Activated CD4-positive, alpha-beta T cell treated with anti-CD3 and anti-CD28 coated beads, Interleukin-2, amount 10 ng/mL, durations not matched to agents 24 days and 14 days (primary cell): ENCODE measurements at regions not wholly inside any gene's neighbourhood (a gene's known extent, or its start where the extent isn't known, plus 50 kb on each side); places are given as distances from the start of the nearest gene placed in this dataset.
"Not testable (repeated sequence)": the region's sequence is repeated elsewhere in the genome, so short reads cannot be mapped to it uniquely, and the experiment has no call there.

ENCODE experiments used
- DNase-seq: peaks from one replicate; pipeline ENCODE4 v3.0.0; 2022
- H3K27ac Mint-ChIP-seq: one replicate; pipeline ENCODE4 v1.8.0; 2022; ENCODE audit warnings: mild to moderate bottlenecking, mixed read lengths
- H3K27me3 Mint-ChIP-seq: one replicate; pipeline ENCODE4 v1.8.0; 2022; ENCODE audit warnings: mixed read lengths
- H3K36me3 Mint-ChIP-seq: one replicate; pipeline ENCODE4 v1.8.0; 2022; ENCODE audit warnings: low read depth, mild to moderate bottlenecking, mixed read lengths
- H3K4me1 Mint-ChIP-seq: one replicate; pipeline ENCODE4 v1.8.0; 2021; ENCODE audit warnings: mixed read lengths
- H3K4me3 Mint-ChIP-seq: one replicate; pipeline ENCODE4 v1.8.0; 2022; ENCODE audit warnings: mild to moderate bottlenecking, moderate library complexity, mixed read lengths
- H3K9me3 Mint-ChIP-seq: one replicate; pipeline ENCODE4 v1.8.0; 2021; ENCODE audit warnings: mixed read lengths
- intact Hi-C: fragments of 100-400 bp; cut with micrococcal nuclease; formaldehyde crosslinking; loops from one replicate; pipeline ENCODE4 v1.15.1; 2023

GRCh38 chr1:60847855-60848582, 234.3 kb upstream of the NFIA start:
- Mint-ChIP-seq H3K4me1 (no peaks in the 10 kb centered on the region), H3K9me3 (no peaks in the 10 kb centered on the region), H3K27me3 (peaks cover 11% of the 10 kb centered on the region), H3K4me3 (no peak overlapping the region), H3K36me3 (no peaks in the 10 kb centered on the region), H3K27ac (no peak overlapping the region)
- intact Hi-C loops = loop anchor here (1.0 to 5.0 kb wide), 3 partner anchors 194 to 1005 kb away; no protein-coding TSS in a partner anchor
- DNase-seq = no peak

GRCh38 chr1:60847391-60847790, 235.0 kb upstream of the NFIA start:
- no peaks in the 10 kb centered on the region for H3K9me3 Mint-ChIP-seq
- no peak overlapping the region for H3K4me3 Mint-ChIP-seq
- intact Hi-C loops = loop anchor here (5.0 kb wide), 1 partner anchor 195 kb away; no protein-coding TSS in a partner anchor
- no peaks in the 10 kb centered on the region for H3K36me3 Mint-ChIP-seq
- no peaks in the 10 kb centered on the region for H3K4me1 Mint-ChIP-seq
- DNase-seq = no peak
- H3K27ac Mint-ChIP-seq = no peak overlapping the region
- H3K27me3 Mint-ChIP-seq = peaks cover 11% of the 10 kb centered on the region

- not testable (repeated sequence) for H3K27me3 Mint-ChIP-seq, DNase-seq, H3K9me3 Mint-ChIP-seq, H3K27ac Mint-ChIP-seq, H3K36me3 Mint-ChIP-seq, H3K4me3 Mint-ChIP-seq, H3K4me1 Mint-ChIP-seq
- intact Hi-C loops = loop anchor here (5.0 kb wide), 1 partner anchor 197 kb away; no protein-coding TSS in a partner anchor
Measured at GRCh38 chr1:60845659-60846058, 236.7 kb upstream of the NFIA start.

DNA sequence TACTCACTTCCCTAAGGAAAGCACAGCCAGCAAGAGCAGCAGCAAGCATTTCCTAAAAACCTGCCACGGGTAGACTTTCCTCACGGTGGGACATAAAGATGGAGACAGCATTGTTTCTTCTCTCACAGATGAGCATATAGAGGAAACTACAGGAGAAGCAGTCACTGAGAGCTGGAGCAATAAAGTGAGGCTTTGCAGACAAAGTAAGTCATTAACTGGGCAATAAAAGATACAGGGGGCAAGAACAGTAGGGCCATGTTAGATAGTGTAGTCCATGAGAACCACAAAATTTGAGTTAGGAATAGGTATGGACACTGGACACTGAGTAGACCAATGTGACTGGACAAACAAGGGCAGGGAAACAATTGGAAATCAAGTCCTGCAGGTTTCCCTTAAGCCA, 240.1 kb upstream of the NFIA start:
- intact Hi-C loops = no loop called here
- H3K27ac Mint-ChIP-seq = no peak overlapping the region
- H3K4me1 Mint-ChIP-seq = no peaks in the 10 kb centered on the region
- no peak for DNase-seq
- no peaks in the 10 kb centered on the region for H3K9me3 Mint-ChIP-seq
- H3K4me3 Mint-ChIP-seq = no peak overlapping the region
- no peaks in the 10 kb centered on the region for H3K27me3 Mint-ChIP-seq
- H3K36me3 Mint-ChIP-seq = no peaks in the 10 kb centered on the region

- intact Hi-C loops = no loop called here
- Mint-ChIP-seq H3K36me3 (no peaks in the 10 kb centered on the region), H3K27ac (no peak overlapping the region), H3K27me3 (no peaks in the 10 kb centered on the region), H3K4me1 (no peaks in the 10 kb centered on the region), H3K4me3 (no peak overlapping the region), H3K9me3 (no peaks in the 10 kb centered on the region)
- no peak for DNase-seq
Measured at GRCh38 chr1:60841116-60842046, 241.0 kb upstream of the NFIA start.

- H3K27ac Mint-ChIP-seq, H3K27me3 Mint-ChIP-seq, H3K4me1 Mint-ChIP-seq, DNase-seq, H3K36me3 Mint-ChIP-seq, intact Hi-C loops, H3K9me3 Mint-ChIP-seq, H3K4me3 Mint-ChIP-seq: not testable (repeated sequence)
Measured at GRCh38 chr1:60840476-60840875, 241.9 kb upstream of the NFIA start.

DNA sequence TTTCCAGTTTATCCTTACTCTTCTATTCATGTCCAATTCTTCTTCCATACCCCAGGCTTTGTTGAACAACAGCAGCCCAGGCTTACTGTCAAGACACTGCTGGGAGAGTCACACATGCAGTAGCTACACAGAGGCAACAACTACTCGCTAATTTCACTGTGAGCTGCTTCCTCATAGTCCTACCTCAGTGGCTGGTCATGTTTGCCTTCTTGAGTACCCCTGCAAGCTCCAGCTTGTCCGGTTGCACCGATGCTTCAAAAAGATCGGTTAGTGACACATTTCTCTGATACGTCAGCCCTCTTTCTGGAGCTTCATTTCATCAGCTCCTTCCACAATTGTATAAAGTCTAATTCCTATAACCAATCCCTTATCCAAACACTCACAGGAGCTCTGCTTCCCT, 246.7 kb upstream of the NFIA start:
- no peak overlapping the region for H3K4me3 Mint-ChIP-seq
- intact Hi-C loops = no loop called here
- H3K27ac Mint-ChIP-seq = no peak overlapping the region
- no peaks in the 10 kb centered on the region for H3K4me1 Mint-ChIP-seq
- peaks cover 4% of the 10 kb centered on the region for H3K27me3 Mint-ChIP-seq
- H3K36me3 Mint-ChIP-seq = no peaks in the 10 kb centered on the region
- no peak for DNase-seq
- no peaks in the 10 kb centered on the region for H3K9me3 Mint-ChIP-seq

DNA sequence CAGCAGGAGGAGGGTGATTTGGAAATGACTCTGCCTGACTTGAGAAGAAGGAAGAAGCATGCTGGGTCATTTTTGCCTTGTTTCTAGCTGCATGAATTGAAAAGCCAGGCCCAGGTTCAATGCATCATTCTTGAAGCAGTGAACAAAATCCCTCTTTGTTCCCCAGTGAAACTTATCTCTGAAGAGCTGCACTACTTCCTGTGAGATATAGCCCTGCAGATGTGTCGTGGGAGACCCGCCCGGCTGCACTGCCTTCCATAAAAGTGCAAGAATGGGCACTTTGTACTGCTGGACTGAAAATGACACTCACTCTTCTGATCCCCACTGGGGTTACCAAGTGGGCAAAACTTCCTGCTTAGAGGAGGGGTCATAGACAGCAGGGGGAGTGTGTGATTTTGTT, 249.2 kb upstream of the NFIA start:
- H3K4me3 Mint-ChIP-seq = no peak overlapping the region
- no peak overlapping the region for H3K27ac Mint-ChIP-seq
- no peaks in the 10 kb centered on the region for H3K4me1 Mint-ChIP-seq
- H3K9me3 Mint-ChIP-seq = no peaks in the 10 kb centered on the region
- H3K27me3 Mint-ChIP-seq = peaks cover 4% of the 10 kb centered on the region
- intact Hi-C loops = no loop called here
- no peaks in the 10 kb centered on the region for H3K36me3 Mint-ChIP-seq
- no peak for DNase-seq

GRCh38 chr1:60832367-60832766, 250.0 kb upstream of the NFIA start:
- Mint-ChIP-seq H3K9me3 (no peaks in the 10 kb centered on the region), H3K27me3 (peaks cover 4% of the 10 kb centered on the region), H3K36me3 (no peaks in the 10 kb centered on the region), H3K4me1 (no peaks in the 10 kb centered on the region), H3K27ac (no peak overlapping the region), H3K4me3 (no peak overlapping the region)
- DNase-seq = no peak
- intact Hi-C loops = no loop called here

- H3K36me3 Mint-ChIP-seq = no peaks in the 10 kb centered on the region
- H3K27me3 Mint-ChIP-seq = peaks cover 4% of the 10 kb centered on the region
- DNase-seq = no peak
- no peak overlapping the region for H3K4me3 Mint-ChIP-seq
- intact Hi-C loops = no loop called here
- no peak overlapping the region for H3K27ac Mint-ChIP-seq
- H3K4me1 Mint-ChIP-seq = no peaks in the 10 kb centered on the region
- H3K9me3 Mint-ChIP-seq = no peaks in the 10 kb centered on the region
Measured at GRCh38 chr1:60831780-60832179, 250.6 kb upstream of the NFIA start.

DNA sequence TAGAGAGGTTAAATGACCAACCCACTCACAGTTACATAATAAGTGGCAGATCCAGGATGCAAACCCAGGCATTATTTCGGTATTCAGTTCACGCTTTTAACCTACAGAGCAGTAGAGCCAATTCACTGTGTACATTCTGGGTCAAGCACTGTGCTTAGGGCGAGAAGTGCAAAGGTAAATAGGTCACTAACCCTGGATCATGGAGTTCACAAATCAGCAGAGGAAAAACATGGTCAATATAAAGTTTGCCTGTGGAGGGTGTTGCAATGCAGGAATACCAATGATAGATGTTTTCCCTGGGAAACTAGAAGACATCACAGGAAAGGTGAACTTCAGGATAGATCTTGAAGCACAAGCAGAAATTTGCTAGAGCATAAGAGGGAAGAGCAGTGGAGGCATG, 253.4 kb upstream of the NFIA start:
- intact Hi-C loops = no loop called here
- no peak overlapping the region for H3K27ac Mint-ChIP-seq
- H3K4me1 Mint-ChIP-seq = no peaks in the 10 kb centered on the region
- H3K9me3 Mint-ChIP-seq = no peaks in the 10 kb centered on the region
- H3K27me3 Mint-ChIP-seq = peaks cover 4% of the 10 kb centered on the region
- DNase-seq = no peak
- H3K36me3 Mint-ChIP-seq = no peaks in the 10 kb centered on the region
- no peak overlapping the region for H3K4me3 Mint-ChIP-seq

- intact Hi-C loops = no loop called here
- Mint-ChIP-seq H3K27me3 (no peaks in the 10 kb centered on the region), H3K27ac (no peak overlapping the region), H3K4me3 (no peak overlapping the region), H3K36me3 (no peaks in the 10 kb centered on the region), H3K4me1 (no peaks in the 10 kb centered on the region), H3K9me3 (no peaks in the 10 kb centered on the region)
- DNase-seq = no peak
Measured at GRCh38 chr1:60826320-60827094, 255.9 kb upstream of the NFIA start.

- Mint-ChIP-seq H3K27ac (no peak overlapping the region), H3K4me1 (no peaks in the 10 kb centered on the region), H3K36me3 (no peaks in the 10 kb centered on the region), H3K9me3 (no peaks in the 10 kb centered on the region), H3K27me3 (no peaks in the 10 kb centered on the region), H3K4me3 (no peak overlapping the region)
- intact Hi-C loops = no loop called here
- no peak for DNase-seq
Measured at GRCh38 chr1:60825593-60825992, 256.8 kb upstream of the NFIA start.

- no peaks in the 10 kb centered on the region for H3K4me1 Mint-ChIP-seq
- peaks cover 2% of the 10 kb centered on the region for H3K27me3 Mint-ChIP-seq
- no peak overlapping the region for H3K27ac Mint-ChIP-seq
- H3K9me3 Mint-ChIP-seq = no peaks in the 10 kb centered on the region
- H3K4me3 Mint-ChIP-seq = no peak overlapping the region
- intact Hi-C loops = no loop called here
- DNase-seq = no peak
- no peaks in the 10 kb centered on the region for H3K36me3 Mint-ChIP-seq
Measured at GRCh38 chr1:60823151-60823550, 259.2 kb upstream of the NFIA start.
